Posterior cingulate gyrus (tissue), 11 donors: ENCODE measurements at regions not wholly inside any gene's neighbourhood (a gene's known extent, or its start where the extent isn't known, plus 50 kb on each side); places are given as distances from the start of the nearest gene placed in this dataset.
A peak's percentile ranks its signal among the peaks of the same experiment; 100 is the strongest.
"Not testable (repeated sequence)": the region's sequence is repeated elsewhere in the genome, so short reads cannot be mapped to it uniquely, and the experiment has no call there.

Experiments
- DNase-seq, 10 donors: peaks; one replicate each; pipeline versions ENCODE4 v3.0.0 to v3.0.0-alpha.2; 2020 to 2021; ENCODE audit warnings: mixed read lengths in 3 of 10
- intact Hi-C: fragments of 100-400 bp; cut with DNase I; formaldehyde crosslinking; loops from one replicate; pipeline ENCODE4 v1.15.1; 2023

GRCh38 chr1:56286956-56287355 lies 292.4 kb downstream of the PLPP3 start:
- DNase-seq, result no peak
- intact Hi-C loops, result no loop called here

DNA sequence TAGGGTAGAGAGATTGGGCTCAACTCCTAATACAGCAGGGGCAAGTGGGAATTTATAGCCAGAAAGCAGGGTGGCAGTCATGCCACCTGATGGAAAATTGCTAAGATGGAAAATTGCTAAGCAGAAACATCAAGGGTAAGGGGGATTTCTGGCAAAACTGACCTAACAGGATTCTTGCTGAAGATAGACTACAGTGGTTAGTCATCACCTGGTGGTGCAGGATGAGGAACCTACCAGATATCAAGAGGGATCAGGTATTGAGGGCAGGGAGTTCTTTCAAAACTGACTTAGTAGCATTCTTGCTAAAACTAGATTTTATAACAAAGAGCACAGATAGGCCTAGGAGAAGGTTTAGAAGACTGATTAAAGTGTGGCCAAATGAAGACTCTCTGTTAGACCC lies 292.9 kb downstream of the PLPP3 start:
- intact Hi-C loops, result no loop called here
- DNase-seq, result no peak

- no peak for DNase-seq
- intact Hi-C loops, result no loop called here
These were observed 293.6 kb downstream of the PLPP3 start for GRCh38 chr1:56285554-56286402.

- intact Hi-C loops, result no loop called here
- DNase-seq, result no peak
These were observed 294.4 kb downstream of the PLPP3 start for GRCh38 chr1:56284928-56285327.

DNA sequence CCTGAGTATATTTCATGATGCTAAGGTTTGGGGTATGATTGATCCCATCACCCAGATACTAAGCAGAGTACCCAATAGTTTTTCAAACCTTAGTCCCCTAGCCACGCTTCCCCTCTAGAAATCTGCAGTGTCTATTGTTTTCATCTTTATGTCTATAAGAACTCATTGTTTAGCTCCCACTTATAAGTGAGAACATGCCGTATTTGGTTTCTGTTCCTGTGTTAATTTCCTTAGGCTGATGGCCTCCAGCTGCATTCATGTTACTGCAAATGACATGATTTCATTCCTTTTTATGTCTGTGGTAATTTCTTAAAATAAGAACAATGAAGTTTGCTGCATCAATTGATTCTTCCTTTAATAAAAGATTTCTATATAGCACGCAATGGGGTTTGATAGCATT lies 301.3 kb downstream of the PLPP3 start:
- intact Hi-C loops, result no loop called here
- DNase-seq, result no peak

- intact Hi-C loops, result no loop called here
- no peak for DNase-seq
These were observed 310.7 kb downstream of the PLPP3 start for GRCh38 chr1:56268519-56269140.

GRCh38 chr1:56267611-56268010 lies 311.8 kb downstream of the PLPP3 start:
- intact Hi-C loops, result no loop called here
- DNase-seq, result no peak

DNA sequence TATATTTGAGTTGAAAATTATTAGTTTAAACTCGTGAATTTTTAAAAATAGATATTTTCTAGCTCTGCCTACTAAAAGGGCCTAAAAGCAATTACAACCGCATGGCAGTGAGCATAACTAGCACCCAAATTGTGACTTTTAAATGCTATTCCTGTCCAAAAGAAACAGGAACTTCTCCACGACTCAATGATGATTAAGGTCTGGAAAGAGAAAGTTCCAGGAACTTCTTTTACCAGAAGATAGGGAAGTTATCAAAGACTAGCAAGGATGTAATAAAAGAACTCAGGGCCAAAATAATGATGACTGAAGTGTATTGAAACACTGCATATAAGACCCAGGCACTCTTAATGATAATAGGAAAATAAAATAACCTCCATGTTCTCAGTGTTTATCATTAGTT lies 313.0 kb downstream of the PLPP3 start:
- DNase-seq, result no peak
- intact Hi-C loops, result no loop called here

GRCh38 chr1:56265216-56265615 lies 314.1 kb downstream of the PLPP3 start:
- DNase-seq, result no peak
- intact Hi-C loops, result no loop called here

GRCh38 chr1:56263908-56264307 lies 315.5 kb downstream of the PLPP3 start:
- DNase-seq, result no peak
- intact Hi-C loops, result no loop called here

DNA sequence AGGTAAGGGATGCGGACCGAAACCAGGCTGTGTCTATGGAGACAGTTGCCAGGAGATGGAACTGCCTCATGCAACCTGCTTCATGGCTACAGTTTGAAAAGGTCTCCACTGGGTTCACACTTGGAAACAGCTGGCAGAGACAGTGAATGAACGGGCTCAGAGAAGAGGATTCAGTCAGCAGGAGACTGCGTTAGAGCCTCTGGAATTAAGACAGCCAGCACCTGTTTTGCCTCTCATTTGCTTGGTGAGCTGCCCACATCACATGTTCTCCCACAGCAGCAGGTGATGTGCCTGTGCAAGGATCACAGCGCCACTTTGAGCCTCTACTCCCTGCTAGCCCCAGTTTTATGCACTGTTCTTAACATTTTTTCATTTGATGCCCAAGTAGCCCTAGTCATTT lies 321.0 kb downstream of the PLPP3 start:
- peak in 1 of 10 donors; percentile 36 for DNase-seq
- intact Hi-C loops, result no loop called here

DNA sequence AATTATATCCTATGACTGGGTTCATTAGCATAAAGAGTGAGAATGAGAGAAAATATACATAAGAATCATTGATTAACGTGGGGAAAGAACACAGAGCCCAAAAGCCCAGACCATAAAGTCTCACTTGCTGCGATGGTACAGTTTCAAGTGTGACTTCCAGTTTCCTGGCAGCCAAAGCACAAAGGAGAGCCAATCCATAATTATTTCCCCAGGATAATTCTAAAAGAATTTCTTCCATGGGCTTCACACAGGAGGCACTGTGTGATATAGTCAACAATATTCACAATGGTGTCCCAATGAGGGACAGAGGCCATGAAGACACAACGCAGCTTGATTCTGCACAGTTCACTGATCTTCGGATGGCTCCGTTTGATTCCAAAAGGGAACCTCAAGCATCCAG lies 321.6 kb downstream of the PLPP3 start:
- intact Hi-C loops, result no loop called here
- no peak for DNase-seq

DNA sequence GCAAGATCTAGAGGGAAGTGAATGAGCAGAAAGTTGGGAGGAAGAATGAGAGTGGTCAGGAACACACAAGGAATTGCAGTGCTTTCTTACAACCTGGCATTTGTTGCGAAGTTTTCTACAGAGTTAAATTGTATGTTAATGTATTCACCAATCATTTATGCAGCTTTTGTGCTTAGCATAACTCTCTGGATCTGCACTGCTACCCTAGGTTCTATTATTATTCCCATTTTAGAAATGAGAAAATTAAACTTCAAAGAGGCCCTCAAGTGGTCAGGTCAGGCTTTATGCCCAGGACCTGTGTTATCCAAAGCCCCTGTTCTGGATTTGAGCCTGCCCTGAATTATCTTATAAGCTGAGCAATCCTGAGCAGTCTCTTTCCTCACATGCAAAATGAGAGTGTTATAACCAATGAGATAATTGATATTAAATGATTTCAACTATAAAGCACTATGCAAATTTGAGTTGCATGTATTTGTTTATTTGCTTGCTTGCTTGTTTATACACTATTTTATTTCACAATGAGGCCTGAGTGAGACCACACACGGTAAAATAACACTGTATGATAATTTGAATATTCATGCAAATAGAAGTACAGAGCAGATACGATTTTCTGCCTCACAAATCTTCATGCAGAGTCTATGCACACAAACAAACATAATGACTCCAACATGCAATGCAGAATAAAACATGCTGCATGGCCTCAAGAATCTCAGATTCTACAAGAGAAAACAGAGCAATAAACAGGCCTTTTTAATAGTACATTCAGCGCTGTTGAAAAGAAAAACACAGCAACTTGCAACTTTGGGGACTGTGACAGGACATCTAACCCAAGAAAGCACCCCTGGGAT lies 323.0 kb downstream of the PLPP3 start:
- intact Hi-C loops, result no loop called here
- no peak for DNase-seq

DNA sequence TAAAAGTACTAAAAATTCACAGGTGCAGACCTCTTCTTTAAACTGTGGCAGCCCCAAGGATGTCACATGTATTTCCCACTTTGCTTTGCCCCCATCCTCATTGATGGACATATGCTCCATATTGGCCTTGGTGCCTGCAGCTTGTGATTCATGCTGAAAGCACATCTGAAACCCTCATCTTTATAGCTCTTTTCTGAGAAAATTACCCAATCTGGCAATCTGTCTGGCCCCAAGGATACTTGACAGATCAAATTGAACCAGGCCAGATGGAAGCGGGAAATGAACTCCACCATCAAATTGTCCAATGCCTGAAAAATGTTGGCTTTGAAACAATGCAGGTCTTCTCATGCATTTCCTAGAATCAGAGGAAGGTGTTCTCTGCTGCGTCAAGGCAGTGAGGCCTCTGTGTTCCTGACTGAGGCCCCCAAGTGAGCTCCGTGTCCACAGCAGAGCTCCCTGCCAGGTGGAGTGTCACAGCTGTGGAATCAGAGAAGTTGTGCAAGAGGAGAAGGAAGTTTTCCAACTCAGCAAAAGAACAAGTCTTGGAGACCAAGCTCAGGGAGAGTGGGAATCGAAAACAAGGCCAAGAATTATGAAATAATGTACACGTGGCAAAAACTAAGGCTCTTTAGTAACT lies 323.7 kb downstream of the PLPP3 start:
- intact Hi-C loops, result no loop called here
- no peak for DNase-seq

DNA sequence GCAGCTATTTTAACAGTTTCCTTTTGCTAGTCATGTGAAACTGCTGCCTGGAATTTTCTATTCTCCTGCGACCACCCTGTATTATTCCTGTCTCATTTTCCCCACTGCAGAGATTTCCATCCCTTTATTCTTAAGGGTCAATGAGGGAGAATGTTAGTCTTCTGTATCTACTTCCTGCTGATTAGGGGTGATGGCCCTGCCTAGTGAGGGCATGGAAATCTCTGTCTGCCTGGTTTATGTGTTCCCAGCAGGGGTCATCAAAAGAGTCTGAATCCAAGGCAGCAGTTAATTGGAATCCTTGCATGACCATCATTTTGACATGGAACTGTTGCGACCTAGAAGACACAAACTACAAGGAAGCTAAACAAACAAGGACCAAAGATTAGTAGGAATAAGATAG lies 325.2 kb downstream of the PLPP3 start:
- no peak for DNase-seq
- intact Hi-C loops, result no loop called here

- no peak for DNase-seq
- intact Hi-C loops, result no loop called here
These were observed 328.6 kb downstream of the PLPP3 start for GRCh38 chr1:56250809-56251208.

DNA sequence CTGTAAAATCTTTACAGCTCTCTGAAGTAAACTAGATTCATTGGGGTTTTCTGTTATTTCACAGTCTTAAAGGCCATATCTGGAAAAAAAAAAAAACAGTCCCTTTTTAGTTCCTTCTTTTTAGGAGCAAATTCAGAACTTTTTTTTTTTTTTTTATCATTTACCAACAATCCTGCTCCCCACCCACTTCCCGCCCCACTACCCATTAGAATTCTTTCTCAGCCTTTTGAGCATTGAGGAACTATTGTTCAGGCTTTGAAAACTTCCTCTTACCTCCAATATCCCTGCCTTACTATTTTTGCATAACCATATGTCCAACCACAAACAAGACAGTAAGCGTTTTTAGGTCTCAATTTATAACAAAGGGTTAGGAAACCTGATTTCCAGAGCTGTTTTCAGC lies 330.1 kb downstream of the PLPP3 start:
- DNase-seq, result no peak
- intact Hi-C loops, result no loop called here

DNA sequence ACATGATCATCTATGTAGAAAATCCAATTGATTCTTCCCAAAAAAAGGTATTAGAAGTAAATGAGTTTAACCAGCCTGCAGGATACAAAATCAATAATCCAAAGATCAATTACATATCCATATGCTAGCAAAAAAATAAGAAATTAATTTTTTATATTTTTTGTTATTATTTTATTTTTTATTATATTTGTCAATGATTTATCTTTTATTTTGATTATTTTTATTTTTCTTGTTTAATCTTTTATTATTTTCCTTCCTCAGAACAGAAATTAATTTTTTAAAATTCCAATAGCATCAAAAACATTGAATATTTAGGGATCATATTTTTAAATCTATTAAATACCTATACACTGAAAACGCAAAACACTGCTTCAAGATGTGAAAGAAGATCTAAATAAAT lies 331.2 kb downstream of the PLPP3 start:
- DNase-seq, result no peak
- intact Hi-C loops, result no loop called here

GRCh38 chr1:56246726-56247125 lies 332.6 kb downstream of the PLPP3 start:
- DNase-seq, intact Hi-C loops: not testable (repeated sequence)

- intact Hi-C loops, result no loop called here
- DNase-seq, result no peak
These were observed 339.0 kb downstream of the PLPP3 start for GRCh38 chr1:56240400-56240799.

- intact Hi-C loops, result no loop called here
These were observed 341.8 kb downstream of the PLPP3 start for GRCh38 chr1:56237491-56238064.

More at GRCh38 chr1:56237491-56238064, 341.8 kb downstream of the PLPP3 start:
- no peak for DNase-seq
